ENCODE measurements at regions not wholly inside any gene's neighbourhood (a gene's known extent, or its start where the extent isn't known, plus 50 kb on each side); places are given as distances from the start of the nearest gene placed in this dataset.

DNA sequence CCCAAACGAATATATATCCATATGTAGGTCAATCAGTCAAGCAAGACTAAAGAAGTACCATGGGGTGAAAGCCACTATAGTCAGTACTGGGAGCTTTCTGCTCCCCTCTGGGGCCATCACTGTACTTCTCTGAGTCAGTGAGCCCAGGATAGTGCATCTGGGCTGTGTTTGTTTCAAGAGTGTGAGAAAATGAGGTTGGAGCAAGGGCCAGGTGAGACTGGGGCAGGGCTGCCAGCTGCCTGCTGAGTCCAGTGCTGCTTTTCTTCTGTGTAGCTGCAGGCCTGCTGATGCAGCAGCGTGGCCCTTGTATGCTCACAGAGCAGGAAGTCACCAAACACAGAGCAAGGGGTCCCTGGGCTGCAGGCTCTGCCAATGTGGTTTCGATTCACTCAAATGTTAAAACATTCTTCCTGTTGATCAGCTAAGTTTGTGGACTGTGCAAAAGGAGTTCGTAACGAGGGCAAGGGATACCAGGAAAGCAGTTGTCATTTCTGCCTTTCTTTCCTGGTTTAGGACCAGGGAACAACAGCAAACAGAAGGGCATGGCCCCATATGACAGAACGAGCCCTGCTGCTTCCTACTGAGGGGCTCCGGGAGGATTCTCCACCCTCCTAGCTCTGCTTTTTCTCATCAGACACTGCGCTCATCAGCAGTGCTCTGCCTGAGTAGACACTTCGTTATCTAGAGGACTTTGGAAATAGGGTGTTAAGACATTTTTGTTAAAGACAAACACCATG, 65.4 kb upstream of the TNS3 start:
- no peak for TF ChIP-seq RCOR1 (IDR thresholded peaks at IDR 0.05; ENCODE audit: low read length)
- TF ChIP-seq EP300 (IDR thresholded peaks at IDR 0.05; ENCODE audit: borderline replicate concordance in 1 of 2, low read depth in 1 of 2, low read length in 1 of 2): no peak
- TF ChIP-seq REST (IDR thresholded peaks at IDR 0.05; ENCODE audit: low read depth, low read length): no peak
- TF ChIP-seq RFX5 (IDR thresholded peaks at IDR 0.05; ENCODE audit: low read length): no peak
- no peak for TF ChIP-seq TAF1 (IDR thresholded peaks at IDR 0.05; ENCODE audit: borderline replicate concordance, low read depth, low read length)
- TF ChIP-seq MXI1 (IDR thresholded peaks at IDR 0.05; ENCODE audit: low read depth, low read length): no peak

All from SK-N-SH (cell line).